ENCODE measurements at regions not wholly inside any gene's neighbourhood (a gene's known extent, or its start where the extent isn't known, plus 50 kb on each side); places are given as distances from the start of the nearest gene placed in this dataset.
"Not testable (repeated sequence)": the region's sequence is repeated elsewhere in the genome, so short reads cannot be mapped to it uniquely, and the experiment has no call there.

DNA sequence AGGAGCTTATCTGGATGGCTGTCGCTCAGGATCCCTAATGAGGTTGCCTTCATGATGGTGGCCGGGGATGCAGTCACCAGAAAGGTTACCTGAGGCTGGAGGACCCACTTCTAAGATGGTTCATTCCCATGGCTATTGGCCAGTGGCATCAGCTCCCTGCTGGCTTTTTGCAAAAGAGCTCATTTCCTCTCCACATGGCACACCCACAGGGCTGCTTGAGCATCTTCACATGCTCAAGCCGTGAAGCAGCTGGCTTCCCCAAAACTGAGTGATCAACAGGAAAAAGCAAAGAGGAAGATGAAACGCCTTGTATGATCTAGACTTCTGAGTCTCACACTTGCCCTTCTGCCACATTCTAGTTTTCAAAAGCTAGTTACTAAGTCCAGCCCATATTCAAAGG, 124.6 kb upstream of the CXADR start:
- no peak for DNase-seq (ENCODE audit: low read depth in 2 of 2)

DNA sequence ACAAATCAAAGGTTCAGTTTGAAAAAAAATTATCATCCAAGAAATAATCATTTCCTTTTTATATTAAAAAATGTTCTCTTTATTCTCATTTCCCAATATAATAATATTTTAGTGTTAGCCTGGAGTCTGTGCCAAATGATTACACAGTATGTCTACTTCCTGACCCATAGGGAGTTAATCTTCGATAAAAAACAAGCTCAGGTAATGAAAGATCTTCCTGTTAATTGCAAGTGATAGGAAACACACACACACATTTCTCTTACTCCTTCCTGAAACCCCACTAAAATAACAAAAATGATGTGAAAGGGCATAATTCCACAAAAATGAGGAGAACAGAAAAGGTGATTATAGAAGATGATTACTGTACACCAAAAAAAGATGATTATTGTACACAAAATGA, 123.5 kb upstream of the CXADR start:
- no peak for DNase-seq (ENCODE audit: low read depth in 2 of 2)

DNA sequence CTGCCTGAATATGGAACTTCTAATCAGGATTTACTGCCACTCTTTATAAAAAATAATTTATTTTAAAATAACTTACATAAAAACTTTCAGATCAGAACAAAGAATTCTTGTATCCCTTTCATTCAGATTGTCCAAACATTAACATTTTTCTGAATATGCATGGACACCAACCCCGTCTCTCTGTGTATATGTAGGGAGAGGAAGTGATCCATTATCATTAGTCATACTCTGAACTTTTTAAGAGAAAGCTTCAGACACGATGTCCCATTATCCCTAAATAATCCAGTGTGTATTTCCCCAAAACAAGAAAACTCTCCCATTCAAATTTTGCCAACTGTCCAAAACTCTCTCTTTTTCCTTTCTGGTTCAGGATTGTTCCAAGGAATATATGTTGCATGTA, 122.3 kb upstream of the CXADR start:
- no peak for DNase-seq (ENCODE audit: low read depth in 2 of 2)

DNA sequence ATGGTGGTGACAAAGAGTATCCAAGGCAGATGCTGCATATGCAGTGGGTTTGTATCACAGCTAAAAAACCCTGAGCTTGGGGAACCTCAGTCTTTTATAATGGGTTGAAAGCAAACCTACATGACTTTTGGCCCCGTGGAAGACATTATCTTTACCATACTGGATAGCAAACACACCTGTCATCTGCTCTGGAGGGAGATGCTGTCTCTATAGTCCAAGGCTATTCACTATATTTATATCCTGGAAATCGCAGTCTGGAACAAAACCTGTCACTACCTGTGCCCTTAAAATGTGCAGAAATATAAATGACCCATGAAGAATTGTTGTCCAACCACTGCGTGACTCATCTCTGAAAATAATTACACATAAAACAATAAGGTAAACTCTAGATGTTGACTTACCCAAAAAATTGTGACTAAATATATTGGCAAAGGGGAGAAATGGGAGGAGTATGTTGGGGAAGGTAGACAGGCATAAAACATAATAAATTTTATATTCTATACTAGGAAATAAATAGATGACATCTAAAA, 121.0 kb upstream of the CXADR start:
- no peak for DNase-seq (ENCODE audit: low read depth in 2 of 2)

DNA sequence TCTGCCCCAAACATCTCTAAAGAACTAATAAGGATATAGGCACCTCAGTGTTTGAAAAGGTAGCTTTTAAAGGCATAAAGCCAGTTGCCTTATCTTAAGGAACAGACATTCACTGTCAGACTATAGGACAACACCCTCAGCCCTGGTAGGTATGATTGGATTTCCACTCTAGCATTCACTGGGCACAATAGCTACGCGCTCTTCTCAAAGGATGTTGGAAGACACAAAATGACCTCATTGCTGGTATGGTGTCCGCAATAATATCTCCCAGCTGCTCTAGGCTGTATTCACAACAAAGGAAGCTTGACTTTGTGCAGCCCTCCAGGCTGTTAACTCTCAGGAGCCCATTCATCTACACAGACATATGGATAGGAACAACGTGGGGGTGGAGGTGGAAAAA, 119.4 kb upstream of the CXADR start:
- DNase-seq (ENCODE audit: low read depth in 2 of 2): no peak

DNA sequence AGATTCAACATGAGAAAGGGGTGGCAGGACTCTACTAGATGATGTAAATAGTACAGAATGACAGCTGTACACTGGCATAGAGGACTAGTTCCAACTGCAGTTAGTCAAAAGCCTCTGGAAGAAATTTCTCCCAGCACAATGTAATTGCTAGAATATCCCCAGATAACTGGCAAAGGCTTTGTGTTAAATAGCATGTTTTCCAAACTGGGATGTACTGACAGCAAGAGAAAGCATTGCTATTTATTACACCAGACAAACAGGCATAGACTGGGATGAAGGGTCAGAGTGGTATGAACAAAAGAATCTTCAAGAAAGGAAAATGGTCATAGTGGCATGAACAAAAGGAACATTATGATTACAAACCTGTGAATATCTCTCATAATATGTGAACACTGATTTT, 115.9 kb upstream of the CXADR start:
- no peak for DNase-seq (ENCODE audit: low read depth in 2 of 2)

DNA sequence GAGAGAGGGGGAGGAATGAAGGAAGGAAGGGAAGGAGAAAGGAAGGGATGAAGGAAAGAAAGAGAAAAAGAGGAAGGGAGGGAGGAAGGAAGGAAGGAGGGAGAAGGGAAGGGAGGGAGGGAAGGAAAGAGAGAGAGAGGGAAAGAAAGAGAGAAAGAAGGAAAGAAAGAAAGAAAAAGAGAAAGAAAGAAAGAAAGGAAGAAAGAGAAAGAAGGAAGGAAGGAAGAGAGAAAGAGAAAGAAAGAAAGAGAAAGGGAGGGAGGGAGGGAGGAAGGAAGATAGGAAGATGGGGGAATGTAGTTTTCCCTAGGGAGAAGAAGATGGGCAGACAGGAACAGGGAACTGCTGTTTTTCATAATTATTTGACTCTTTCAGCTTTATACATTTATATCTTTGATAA, 115.1 kb upstream of the CXADR start:
- DNase-seq (ENCODE audit: low read depth in 2 of 2): no peak

DNA sequence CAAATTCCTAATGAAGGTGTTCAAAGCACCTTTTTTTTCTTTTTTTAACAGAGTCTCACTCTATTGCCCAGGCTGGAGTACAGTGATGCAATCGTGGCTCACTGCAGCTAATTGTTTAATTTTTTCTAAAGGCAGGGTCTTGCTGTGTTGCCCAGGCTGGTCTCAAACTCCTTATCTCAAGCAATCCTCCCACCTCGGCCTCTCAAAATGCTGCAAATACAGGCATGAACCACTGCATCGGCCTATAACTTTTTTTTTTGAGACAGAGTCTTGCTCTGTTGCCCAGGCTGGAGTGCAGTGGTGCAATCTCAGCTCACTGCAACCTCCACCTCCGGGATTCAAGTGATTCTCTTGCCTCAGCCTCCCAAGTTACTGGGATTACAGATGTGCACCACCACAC, 113.9 kb upstream of the CXADR start:
- not testable (repeated sequence) for DNase-seq (ENCODE audit: low read depth in 2 of 2)

DNA sequence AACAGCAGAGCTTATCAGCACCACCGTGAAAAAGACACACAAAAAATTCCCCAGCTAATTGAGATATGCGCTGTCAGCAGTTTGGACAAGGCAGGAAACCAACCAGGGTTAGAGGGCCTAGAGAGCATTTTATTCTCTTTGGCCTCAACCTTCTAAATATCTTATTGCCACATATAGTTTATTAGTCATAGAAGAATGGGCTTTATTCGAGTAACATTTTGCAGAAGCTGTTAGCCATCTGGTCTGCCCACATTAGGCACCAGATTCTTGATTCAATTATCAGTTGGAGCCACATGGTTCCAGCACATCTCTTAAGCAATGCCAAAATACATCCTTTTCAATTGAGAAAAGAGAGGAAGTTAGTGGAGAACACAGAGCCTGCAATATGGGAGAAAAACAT, 109.9 kb upstream of the CXADR start:
- DNase-seq (ENCODE audit: low read depth in 2 of 2): no peak

DNA sequence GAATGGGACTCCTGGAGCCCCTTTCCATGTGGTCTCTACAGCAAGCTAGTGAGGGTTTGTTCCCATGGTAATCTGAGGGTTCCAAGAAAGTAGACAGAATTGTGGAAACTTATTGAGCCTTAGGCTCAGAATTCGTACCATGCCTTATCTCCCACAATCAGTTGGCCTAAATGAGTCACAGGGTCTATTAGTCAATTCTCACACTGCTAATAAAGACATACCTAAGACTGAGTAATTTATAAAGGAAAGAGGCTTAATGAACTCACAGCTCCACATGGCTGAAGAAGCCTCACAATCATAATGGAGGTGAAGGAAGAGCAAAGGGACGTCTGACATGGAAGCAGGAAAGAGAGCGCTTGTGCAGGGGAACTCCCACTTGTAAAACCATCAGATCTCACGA, 106.6 kb upstream of the CXADR start:
- no peak for DNase-seq (ENCODE audit: low read depth in 2 of 2)

DNA sequence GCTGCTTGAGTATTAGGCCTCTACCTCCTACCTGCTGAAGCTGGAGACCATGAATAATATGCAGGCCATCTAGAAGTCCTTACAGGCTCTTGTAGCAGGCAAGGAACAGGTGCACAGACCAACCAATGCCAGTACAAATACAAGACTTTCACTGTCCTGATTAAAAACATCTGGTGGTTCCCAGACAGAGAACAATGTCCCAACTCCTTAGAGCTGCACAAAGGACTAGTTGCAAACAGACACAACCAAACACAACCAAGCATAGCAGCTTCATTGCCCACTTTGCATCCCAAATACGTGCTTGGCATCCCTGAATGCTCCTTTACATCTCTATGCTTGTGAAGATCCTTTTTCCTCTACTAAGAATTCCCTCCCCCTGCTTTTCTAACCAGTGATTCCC, 98.1 kb upstream of the CXADR start:
- DNase-seq (ENCODE audit: low read depth in 2 of 2): no peak

DNA sequence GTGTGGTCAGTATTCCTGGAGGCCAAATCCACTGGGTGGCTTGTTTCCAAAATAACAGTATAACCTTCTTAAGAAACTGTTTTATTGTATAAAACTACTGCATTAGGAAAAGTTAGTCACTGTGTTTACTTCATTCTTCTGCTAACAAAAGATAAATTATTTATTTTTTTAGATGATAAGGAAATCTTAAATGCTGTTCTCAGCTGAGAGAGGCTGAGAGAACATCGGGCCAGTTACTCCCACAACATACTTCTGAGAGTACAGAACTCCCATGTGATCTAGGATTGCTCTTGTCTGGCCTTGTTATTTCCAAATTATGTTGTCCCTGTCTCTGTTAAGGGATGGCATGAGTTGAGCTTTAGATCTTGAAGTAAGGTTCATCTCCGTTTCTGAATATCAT, 96.7 kb upstream of the CXADR start:
- no peak for DNase-seq (ENCODE audit: low read depth in 2 of 2)

DNA sequence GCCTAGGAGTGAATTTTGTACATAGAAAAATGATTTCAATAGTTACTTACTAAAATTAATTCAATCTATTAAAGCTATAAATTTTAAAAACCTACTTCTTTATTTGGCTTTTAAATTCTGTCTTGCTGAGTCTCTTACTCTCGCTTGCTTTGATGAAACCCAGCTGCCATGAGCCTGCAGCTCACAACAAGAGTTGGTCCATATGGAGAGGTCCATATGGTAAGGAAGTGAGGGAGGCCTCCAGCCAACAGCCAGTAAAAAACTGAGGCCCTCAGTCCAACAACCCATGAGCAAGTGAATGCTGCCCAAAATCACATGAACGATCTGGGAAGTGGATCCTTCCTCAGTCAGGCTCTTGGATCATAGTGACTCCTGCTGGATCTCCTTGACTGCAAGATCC, 89.9 kb upstream of the CXADR start:
- no peak for DNase-seq (ENCODE audit: low read depth in 2 of 2)

DNA sequence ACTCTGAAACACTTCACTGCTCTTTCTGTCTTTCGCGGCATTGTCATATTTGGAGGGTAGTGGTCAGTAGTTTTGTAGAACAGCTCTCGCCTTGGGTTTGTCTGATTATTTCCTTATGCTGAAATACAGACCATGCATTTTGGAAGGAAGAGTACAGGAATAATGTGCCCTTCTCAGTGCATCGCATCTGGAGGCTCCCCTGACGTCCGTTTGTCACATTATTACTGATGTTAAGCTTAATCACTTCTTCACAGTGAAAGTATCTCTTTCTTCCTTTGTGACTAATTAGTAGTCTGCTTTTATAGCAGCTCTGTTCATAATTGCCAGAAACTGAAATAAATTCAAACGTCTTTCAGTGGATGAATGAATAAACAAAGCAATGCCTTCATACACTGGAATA, 85.7 kb upstream of the CXADR start:
- no peak for DNase-seq (ENCODE audit: low read depth in 2 of 2)

DNA sequence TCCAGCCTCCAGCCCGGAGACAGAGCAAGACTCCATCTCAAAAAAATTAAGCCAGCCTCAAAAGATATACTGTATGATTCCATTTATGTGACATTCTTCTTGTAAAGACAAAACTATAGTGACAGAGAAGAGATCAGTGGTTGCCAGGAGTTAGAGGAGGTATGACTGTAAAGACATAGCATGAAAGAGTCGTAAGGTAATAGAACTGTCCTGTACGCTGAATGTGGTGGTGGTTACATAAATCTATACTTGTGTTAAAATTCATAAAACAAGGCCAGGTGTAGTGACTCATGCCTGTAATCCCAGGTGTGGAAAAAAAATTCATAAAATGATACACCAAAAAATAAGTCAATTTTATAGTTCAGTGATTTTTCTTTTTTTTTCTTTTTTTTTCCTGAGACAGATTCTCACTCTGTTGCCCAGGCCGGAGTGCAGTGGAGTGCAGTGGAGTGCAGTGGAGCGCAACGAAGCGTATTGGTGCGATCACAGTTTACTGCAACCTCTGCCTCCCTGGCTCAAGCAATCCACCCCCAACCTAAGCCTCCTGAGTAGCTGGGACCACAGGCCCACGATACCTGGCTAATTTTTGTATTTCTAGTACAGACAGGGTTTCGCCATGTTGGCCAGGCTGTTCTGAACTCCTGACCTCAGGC, 84.9 kb upstream of the CXADR start:
- no peak for DNase-seq (ENCODE audit: low read depth in 2 of 2)

DNA sequence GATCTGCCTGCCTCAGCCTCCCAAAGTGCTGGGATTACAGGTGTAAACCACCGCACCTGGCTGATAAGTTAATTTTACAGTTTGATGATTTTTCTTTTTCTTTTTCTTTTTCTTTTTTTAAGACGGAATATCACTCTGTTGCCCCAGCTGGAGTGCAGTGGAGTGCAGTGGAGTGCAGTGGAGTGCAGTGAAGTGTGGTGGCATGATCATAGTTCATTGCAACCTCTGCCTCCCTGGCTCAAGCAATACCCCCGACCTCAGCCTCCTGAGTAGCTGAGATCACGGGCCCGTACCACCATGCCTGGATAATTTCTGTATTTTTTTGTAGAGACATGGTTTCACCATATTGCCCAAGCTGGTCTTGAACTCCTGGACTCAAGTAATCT, 84.4 kb upstream of the CXADR start:
- DNase-seq (ENCODE audit: low read depth in 2 of 2): no peak

DNA sequence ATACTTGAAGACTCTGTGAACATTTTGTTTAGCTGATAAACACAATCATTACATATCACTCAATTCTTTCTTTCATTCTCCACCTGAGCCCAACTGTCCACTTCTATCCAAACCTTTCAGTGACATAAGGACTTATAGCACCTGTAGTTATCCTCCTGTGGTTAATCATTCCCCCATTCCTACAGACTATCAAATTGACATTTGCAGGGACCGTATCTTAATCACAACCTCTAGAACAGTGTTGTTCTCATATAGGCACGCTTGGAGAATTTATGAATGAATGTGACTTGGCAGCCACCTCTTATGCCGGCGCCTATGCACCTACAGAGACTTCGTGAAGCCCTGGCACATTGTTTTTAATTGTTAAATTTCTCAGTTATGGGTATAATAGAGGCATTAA, 83.9 kb upstream of the CXADR start:
- DNase-seq (ENCODE audit: low read depth in 2 of 2): no peak

DNA sequence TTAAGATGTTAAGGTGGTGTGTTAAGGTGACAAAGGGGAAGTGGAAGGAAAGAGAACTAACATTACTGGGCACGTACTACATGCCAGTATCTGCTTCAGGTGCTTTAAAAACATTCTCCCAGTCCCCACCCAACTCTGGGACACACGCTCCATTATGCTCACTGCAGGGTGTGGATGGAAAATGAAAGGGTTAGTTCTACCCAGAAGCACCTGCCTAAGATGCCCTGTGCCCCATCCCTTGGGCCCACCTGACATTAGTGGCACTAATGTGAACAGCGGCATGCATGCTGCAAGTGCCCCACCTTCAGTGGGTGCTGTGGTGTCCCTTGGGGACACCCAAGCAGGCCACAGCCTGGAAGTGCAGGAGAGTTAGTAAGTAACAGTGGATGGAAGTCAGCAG, 82.9 kb upstream of the CXADR start:
- no peak for DNase-seq (ENCODE audit: low read depth in 2 of 2)

DNA sequence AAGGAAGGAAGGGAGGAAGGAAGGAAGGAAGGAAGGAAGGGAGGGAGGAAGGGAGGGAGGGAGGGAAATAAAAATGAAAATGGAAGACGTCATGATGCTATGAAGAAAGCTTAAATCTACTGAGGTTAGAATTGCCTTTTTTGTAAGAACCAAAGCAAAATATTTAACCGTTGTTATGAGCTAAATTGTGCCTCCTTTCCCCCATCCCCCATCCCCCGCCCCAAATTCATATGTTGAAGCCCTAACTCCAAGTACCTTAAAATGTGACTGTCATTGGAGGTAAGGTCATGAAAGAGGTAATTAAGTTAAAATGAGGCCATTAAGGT, 80.1 kb upstream of the CXADR start:
- DNase-seq (ENCODE audit: low read depth in 2 of 2): no peak

DNA sequence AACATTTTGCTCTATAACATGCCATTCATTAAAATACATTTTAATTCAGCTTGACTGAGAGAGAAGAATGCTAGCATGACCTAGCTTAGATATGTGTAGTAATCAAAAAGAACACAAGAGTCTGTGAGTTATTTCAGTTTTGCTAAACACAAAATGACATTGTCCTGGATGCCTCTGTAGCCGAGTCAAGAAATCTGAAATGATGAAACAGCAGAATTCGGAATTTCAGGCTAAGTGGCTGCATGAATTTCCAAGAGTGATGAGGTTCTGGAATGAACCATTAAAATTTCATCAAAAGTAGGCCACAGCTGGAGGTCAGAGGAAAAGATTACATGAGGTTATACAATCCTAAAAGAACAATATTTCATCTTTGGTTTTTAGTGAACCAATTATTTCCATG, 79.1 kb upstream of the CXADR start:
- DNase-seq (ENCODE audit: low read depth in 2 of 2): no peak

DNA sequence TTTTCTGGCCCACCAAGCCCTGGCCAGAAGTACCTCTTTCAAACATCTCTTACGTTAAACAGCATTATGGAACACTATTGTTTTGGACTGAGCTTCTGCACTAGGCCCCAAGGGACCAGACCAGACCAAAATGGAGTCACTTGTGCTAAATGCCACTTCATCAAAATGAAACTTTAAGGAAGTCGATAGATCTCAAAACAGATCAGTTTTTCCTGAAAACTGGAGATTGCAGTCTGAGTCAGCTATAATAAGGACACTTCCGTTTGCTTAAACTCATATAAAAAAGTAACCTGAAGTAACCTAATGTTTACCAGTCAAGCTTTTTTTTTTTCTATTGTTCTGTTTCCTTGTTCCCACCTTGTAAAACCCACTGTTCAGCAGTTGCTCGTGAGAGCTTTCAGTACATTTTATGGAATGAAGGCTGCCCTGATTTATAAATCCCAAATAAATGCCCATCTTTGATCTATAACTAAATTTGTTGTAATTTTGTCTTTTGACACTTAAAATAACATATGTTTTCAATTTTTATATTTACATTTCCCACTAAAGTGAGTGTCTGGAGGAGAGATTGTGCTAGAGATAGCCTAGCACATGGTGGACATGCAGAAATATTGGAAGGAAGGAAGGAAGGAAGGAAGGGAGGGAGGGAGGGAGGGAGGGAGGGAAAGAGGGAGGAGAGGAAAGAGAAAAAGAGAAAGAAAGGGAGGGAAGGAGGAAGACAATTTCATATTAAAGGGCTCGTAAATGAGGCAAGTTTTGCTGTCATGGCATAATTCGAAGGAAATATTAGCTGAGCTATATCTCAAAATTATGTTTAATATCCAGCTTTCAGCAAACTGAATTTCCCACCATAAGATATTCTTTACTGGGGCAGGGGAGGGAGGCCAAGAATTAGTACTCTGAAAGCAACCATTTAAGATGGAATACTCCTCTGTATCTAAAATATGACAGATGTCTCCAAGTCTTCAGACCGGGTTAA, 77.0 kb upstream of the CXADR start:
- DNase-seq (ENCODE audit: low read depth in 2 of 2): no peak

DNA sequence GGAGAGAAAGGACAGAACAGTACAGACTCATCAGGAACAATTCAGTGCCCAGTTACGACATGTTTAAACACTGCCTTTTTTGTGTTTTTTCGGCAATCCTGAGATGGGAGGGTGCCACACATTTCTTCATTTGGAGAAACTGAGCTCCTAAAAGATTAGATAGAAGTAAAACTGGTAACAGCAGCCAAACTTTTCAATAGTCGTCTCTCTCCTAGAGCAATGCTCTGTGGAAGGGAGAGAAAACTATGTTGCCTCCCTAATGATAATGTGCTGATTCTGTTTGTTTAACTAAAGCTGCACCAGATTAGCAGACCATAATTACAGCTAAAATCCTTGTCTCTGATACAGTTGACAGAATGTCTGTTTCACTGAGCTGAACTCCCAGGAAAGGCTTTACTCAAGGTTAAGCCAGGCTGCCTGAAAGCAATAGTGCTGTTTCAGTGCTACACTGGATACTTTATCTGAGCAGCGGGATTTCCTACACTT, 76.2 kb upstream of the CXADR start:
- DNase-seq (ENCODE audit: low read depth in 2 of 2): no peak

DNA sequence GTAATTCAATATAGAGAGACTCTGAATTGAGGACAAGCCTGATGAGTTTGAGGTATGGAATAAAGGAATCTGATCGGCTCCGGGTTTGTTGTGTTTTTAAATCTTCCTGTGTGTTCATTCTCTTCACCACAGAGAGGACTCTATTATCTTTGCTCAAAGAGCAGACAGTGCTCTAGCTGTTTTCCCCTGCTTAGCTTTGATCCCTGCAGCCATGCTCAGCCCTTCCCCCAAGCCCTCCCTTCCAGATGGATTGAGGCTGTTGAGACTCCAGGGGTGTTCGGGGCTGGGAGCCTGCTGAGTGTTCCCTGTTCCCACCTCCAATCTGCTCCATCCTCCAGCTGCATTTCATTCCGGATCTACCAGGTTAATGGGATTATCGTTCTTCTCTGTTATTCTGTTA, 74.2 kb upstream of the CXADR start:
- DNase-seq (ENCODE audit: low read depth in 2 of 2): no peak

All from stimulated activated CD8-positive, alpha-beta memory T cell treated with anti-CD3 and anti-CD28 coated beads, Interleukin-2, amount 100 ng/mL, for 1 hour (primary cell).